H9 (cell line): ENCODE measurements at regions not wholly inside any gene's neighbourhood (a gene's known extent, or its start where the extent isn't known, plus 50 kb on each side); places are given as distances from the start of the nearest gene placed in this dataset.

ENCODE experiments used
- DNase-seq: peaks from one replicate; pipeline ENCODE4 v3.0.0-alpha.2; 2017
- H2AFZ ChIP-seq: one replicate; pipeline ENCODE4 v1.6.1; 2013; ENCODE audit warnings: mild to moderate bottlenecking, low read length, control low read depth, moderate library complexity
- H2AK5ac ChIP-seq: 2 replicates; pipeline ENCODE4 v1.6.1; 2013; ENCODE audit warnings: low read length, control low read depth, mixed read lengths; ENCODE audit not compliant: insufficient read length
- H2BK120ac ChIP-seq: one replicate; pipeline ENCODE4 v1.6.1; 2013; ENCODE audit warnings: low read depth, mild to moderate bottlenecking, low read length, control low read depth, inconsistent platforms; ENCODE audit not compliant: poor library complexity, severe bottlenecking
- H2BK12ac ChIP-seq: 2 replicates; pipeline ENCODE4 v1.6.1; 2013; ENCODE audit warnings: low read length, control low read depth, mixed read lengths, low read depth; ENCODE audit not compliant: insufficient read length
- H2BK15ac ChIP-seq: 2 replicates; pipeline ENCODE4 v1.6.1; 2013; ENCODE audit warnings: low read depth, low read length, control low read depth
- H2BK20ac ChIP-seq: one replicate; pipeline ENCODE4 v1.6.1; 2013; ENCODE audit warnings: low read depth, mild to moderate bottlenecking, low read length, control low read depth, inconsistent platforms; ENCODE audit not compliant: poor library complexity, severe bottlenecking
- H2BK5ac ChIP-seq: 2 replicates; pipeline ENCODE4 v1.6.1; 2013; ENCODE audit warnings: low read length, control low read depth, mixed read lengths; ENCODE audit not compliant: insufficient read length
- H3K14ac ChIP-seq: 2 replicates; pipeline ENCODE4 v1.6.1; 2013; ENCODE audit warnings: low read length, control low read depth; ENCODE audit not compliant: insufficient read depth
- H3K18ac ChIP-seq: 2 replicates; pipeline ENCODE4 v1.6.1; 2013; ENCODE audit warnings: low read depth, mild to moderate bottlenecking, mixed read lengths, low read length, control low read depth; ENCODE audit not compliant: insufficient read length
- H3K23ac ChIP-seq: 2 replicates; pipeline ENCODE4 v1.6.1; 2013; ENCODE audit warnings: low read length, control low read depth, mixed read lengths, low read depth; ENCODE audit not compliant: insufficient read length
- H3K23me2 ChIP-seq: 2 replicates; pipeline ENCODE4 v1.6.1; 2013; ENCODE audit warnings: low read depth, mild to moderate bottlenecking, mixed read lengths, low read length, control low read depth; ENCODE audit not compliant: insufficient read length, poor library complexity, severe bottlenecking
- H3K27ac ChIP-seq: 2 replicates; pipeline ENCODE4 v1.5.1; 2013; ENCODE audit warnings: low read length, control low read depth, mixed read lengths, low read depth; ENCODE audit not compliant: insufficient read length
- H3K27me3 ChIP-seq: 2 replicates; pipeline ENCODE4 v1.6.1; 2013; ENCODE audit warnings: low read length, control low read depth, inconsistent platforms; ENCODE audit not compliant: insufficient read depth
- H3K4ac ChIP-seq: 2 replicates; pipeline ENCODE4 v1.6.1; 2013; ENCODE audit warnings: low read depth, mild to moderate bottlenecking, control low read depth, inconsistent platforms, low read length, moderate library complexity
- H3K4me1 ChIP-seq: 2 replicates; pipeline ENCODE4 v1.6.1; 2013; ENCODE audit warnings: low read length, control low read depth, inconsistent platforms; ENCODE audit not compliant: insufficient read depth
- H3K4me2 ChIP-seq: 2 replicates; pipeline ENCODE4 v1.6.1; 2013; ENCODE audit warnings: low read length, control low read depth, mixed read lengths; ENCODE audit not compliant: insufficient read length, insufficient read depth
- H3K56ac ChIP-seq: 2 replicates; pipeline ENCODE4 v1.6.1; 2013; ENCODE audit warnings: low read depth, mild to moderate bottlenecking, mixed read lengths, low read length, control low read depth; ENCODE audit not compliant: insufficient read length
- H3K79me1 ChIP-seq: 2 replicates; pipeline ENCODE4 v1.6.1; 2013; ENCODE audit warnings: low read depth, mild to moderate bottlenecking, moderate library complexity, low read length, control low read depth, inconsistent platforms; ENCODE audit not compliant: insufficient read depth, poor library complexity, severe bottlenecking
- H3K79me2 ChIP-seq: 2 replicates; pipeline ENCODE4 v1.6.1; 2013; ENCODE audit warnings: low read length, control low read depth, inconsistent platforms; ENCODE audit not compliant: insufficient read depth
- H3K9ac ChIP-seq: 2 replicates; pipeline ENCODE4 v1.6.1; 2013; ENCODE audit warnings: low read length, control low read depth, mixed read lengths; ENCODE audit not compliant: insufficient read length; ENCODE audit errors: extremely low read depth
- H3K9me3 ChIP-seq: one replicate; pipeline ENCODE4 v1.6.1; 2013; ENCODE audit warnings: low read depth, low read length, inconsistent platforms; ENCODE audit not compliant: control insufficient read depth
- H3T11ph ChIP-seq: one replicate; pipeline ENCODE4 v1.6.1; 2013; ENCODE audit warnings: mild to moderate bottlenecking, low read length, control low read depth, inconsistent platforms
- H4K20me1 ChIP-seq: one replicate; pipeline ENCODE4 v1.6.1; 2013; ENCODE audit not compliant: control insufficient read depth, insufficient read length, insufficient read depth
- H4K5ac ChIP-seq: 2 replicates; pipeline ENCODE4 v1.6.1; 2013; ENCODE audit warnings: low read depth, mild to moderate bottlenecking, mixed read lengths, low read length, control low read depth; ENCODE audit not compliant: insufficient read length
- H4K8ac ChIP-seq: replicated peaks from 2 replicates; pipeline ENCODE4 v1.6.1; 2013; ENCODE audit warnings: low read length, control low read depth, mixed read lengths, low read depth; ENCODE audit not compliant: insufficient read length
- H4K91ac ChIP-seq: 2 replicates; pipeline ENCODE4 v1.6.1; 2013; ENCODE audit warnings: low read depth, mild to moderate bottlenecking, moderate library complexity, mixed read lengths, low read length, control low read depth; ENCODE audit not compliant: insufficient read length
- H3K27ac Mint-ChIP-seq, 3 experiments: 2 replicates in 2 of 3; 3 replicates in 1 of 3; pipeline ENCODE4 v1.8.0; 2020 to 2021; ENCODE audit warnings: mixed read lengths in 3 of 3, mild to moderate bottlenecking in 1 of 3, moderate library complexity in 1 of 3
- H3K27me3 Mint-ChIP-seq: 2 replicates; pipeline ENCODE4 v1.8.0; 2021; ENCODE audit warnings: low read depth, mild to moderate bottlenecking, moderate library complexity, mixed read lengths
- H3K36me3 Mint-ChIP-seq, 3 experiments: 2 replicates in 2 of 3; 3 replicates in 1 of 3; pipeline ENCODE4 v1.8.0; 2020 to 2021; ENCODE audit warnings: low read depth in 3 of 3, mixed read lengths in 3 of 3; ENCODE audit not compliant: insufficient read depth in 1 of 3
- H3K4me1 Mint-ChIP-seq, 2 experiments: 2 replicates each; pipeline ENCODE4 v1.8.0; 2020; ENCODE audit warnings: mixed read lengths in 2 of 2
- H3K4me3 Mint-ChIP-seq, 2 experiments: 2 replicates in 1 of 2; 3 replicates in 1 of 2; pipeline ENCODE4 v1.8.0; 2020 to 2021; ENCODE audit warnings: mild to moderate bottlenecking in 2 of 2, mixed read lengths in 2 of 2, moderate library complexity in 1 of 2
- H3K9me3 Mint-ChIP-seq, 2 experiments: 2 replicates in 1 of 2; 3 replicates in 1 of 2; pipeline ENCODE4 v1.8.0; 2020; ENCODE audit warnings: mild to moderate bottlenecking in 2 of 2, mixed read lengths in 2 of 2, moderate library complexity in 1 of 2
- CTCF ChIP-seq: fragments of 200-600 bp; sonication (generic); conservative IDR thresholded peaks from 3 replicates; pipeline ENCODE4 v1.8.0; 2021; ENCODE audit warnings: antibody characterized with exemption, mild to moderate bottlenecking

GRCh38 chr3:26353097-26353496 is 269.5 kb upstream of the LRRC3B start:
- Histone ChIP-seq H3K4me2 (no peak overlapping the region), H4K8ac (no peak overlapping the region), H3K23ac (no peak overlapping the region), H2AK5ac (no peak overlapping the region), H3K4ac (no peak overlapping the region), H4K20me1 (no peaks in the 10 kb centered on the region), H4K5ac (no peak overlapping the region), H3K27me3 (no peaks in the 10 kb centered on the region), H3K27ac (no peak overlapping the region), H2BK15ac (no peak overlapping the region), H2BK120ac (no peak overlapping the region), H3K4me1 (no peaks in the 10 kb centered on the region), H3K9me3 (no peaks in the 10 kb centered on the region), H3T11ph (no peak overlapping the region), H2BK20ac (no peak overlapping the region), H2BK5ac (no peak overlapping the region), H3K18ac (no peak overlapping the region), H4K91ac (no peak overlapping the region), H3K79me2 (no peaks in the 10 kb centered on the region), H3K14ac (no peak overlapping the region), H3K9ac (no peak overlapping the region), H2BK12ac (no peak overlapping the region), H3K23me2 (no peaks in the 10 kb centered on the region), H2AFZ (no peak overlapping the region), H3K79me1 (no peaks in the 10 kb centered on the region), H3K56ac (no peak overlapping the region)
- Mint-ChIP-seq H3K9me3 (peaks cover 3 to 7% of the 10 kb centered on the region in 2 experiments; a peak in 4 of 5 replicates), H3K36me3 (0 out of 7 replicates have a peak, but pooled peaks cover 0 to 1% (median 0%) of the 10 kb centered on the region in 3 experiments), H3K4me1 (no peaks in the 10 kb centered on the region), H3K4me3 (no peak overlapping the region), H3K27me3 (no peaks in the 10 kb centered on the region), H3K27ac (no peak overlapping the region)
- no peak for TF ChIP-seq CTCF
- no peak for DNase-seq
